ENCODE measurements at regions not wholly inside any gene's neighbourhood (a gene's known extent, or its start where the extent isn't known, plus 50 kb on each side); places are given as distances from the start of the nearest gene placed in this dataset.

GRCh38 chr1:186255266-186255665 is 119.8 kb downstream of the TPR start:
- TF ChIP-seq, protein P1, sequence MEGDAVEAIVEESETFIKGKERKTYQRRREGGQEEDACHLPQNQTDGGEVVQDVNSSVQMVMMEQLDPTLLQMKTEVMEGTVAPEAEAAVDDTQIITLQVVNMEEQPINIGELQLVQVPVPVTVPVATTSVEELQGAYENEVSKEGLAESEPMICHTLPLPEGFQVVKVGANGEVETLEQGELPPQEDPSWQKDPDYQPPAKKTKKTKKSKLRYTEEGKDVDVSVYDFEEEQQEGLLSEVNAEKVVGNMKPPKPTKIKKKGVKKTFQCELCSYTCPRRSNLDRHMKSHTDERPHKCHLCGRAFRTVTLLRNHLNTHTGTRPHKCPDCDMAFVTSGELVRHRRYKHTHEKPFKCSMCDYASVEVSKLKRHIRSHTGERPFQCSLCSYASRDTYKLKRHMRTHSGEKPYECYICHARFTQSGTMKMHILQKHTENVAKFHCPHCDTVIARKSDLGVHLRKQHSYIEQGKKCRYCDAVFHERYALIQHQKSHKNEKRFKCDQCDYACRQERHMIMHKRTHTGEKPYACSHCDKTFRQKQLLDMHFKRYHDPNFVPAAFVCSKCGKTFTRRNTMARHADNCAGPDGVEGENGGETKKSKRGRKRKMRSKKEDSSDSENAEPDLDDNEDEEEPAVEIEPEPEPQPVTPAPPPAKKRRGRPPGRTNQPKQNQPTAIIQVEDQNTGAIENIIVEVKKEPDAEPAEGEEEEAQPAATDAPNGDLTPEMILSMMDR (conservative IDR thresholded peaks at IDR 0.05 in 1 of 2, IDR thresholded peaks at IDR 0.05 in 1 of 2; ENCODE audit: low read depth in 1 of 2, low read length in 2 of 2), result no peak
- no peak for TF ChIP-seq EZH2 (IDR thresholded peaks at IDR 0.05; ENCODE audit: low read length, missing control alignments)

Measured in fibroblast of lung (primary cell).